ENCODE measurements at regions not wholly inside any gene's neighbourhood (a gene's known extent, or its start where the extent isn't known, plus 50 kb on each side); places are given as distances from the start of the nearest gene placed in this dataset.
"Not testable (repeated sequence)": the region's sequence is repeated elsewhere in the genome, so short reads cannot be mapped to it uniquely, and the experiment has no call there.

GRCh38 chr4:112732142-112732541, 95.2 kb downstream of the LARP7 start:
- TF ChIP-seq CTCF (IDR thresholded peaks at IDR 0.05; ENCODE audit: insufficient read depth, low read depth, low read length, missing control alignments) = no peak
- no peak for DNase-seq (ENCODE audit: low read depth)
- H3K4me3 ChIP-seq (ENCODE audit: low read length) = no peak overlapping the region

GRCh38 chr4:112735474-112735951, 98.6 kb downstream of the LARP7 start:
- H3K4me3 ChIP-seq (ENCODE audit: low read length) = no peak overlapping the region
- TF ChIP-seq CTCF (IDR thresholded peaks at IDR 0.05; ENCODE audit: insufficient read depth, low read depth, low read length, missing control alignments) = no peak
- DNase-seq (ENCODE audit: low read depth) = peak; percentile 20

- no peak overlapping the region for H3K4me3 ChIP-seq (ENCODE audit: low read length)
- TF ChIP-seq CTCF (IDR thresholded peaks at IDR 0.05; ENCODE audit: insufficient read depth, low read depth, low read length, missing control alignments) = no peak
- DNase-seq (ENCODE audit: low read depth) = no peak
Measured at GRCh38 chr4:112736718-112737135, 99.8 kb downstream of the LARP7 start.

- no peak for TF ChIP-seq CTCF (IDR thresholded peaks at IDR 0.05; ENCODE audit: insufficient read depth, low read depth, low read length, missing control alignments)
- peak; percentile 50 for DNase-seq (ENCODE audit: low read depth)
- no peak overlapping the region for H3K4me3 ChIP-seq (ENCODE audit: low read length)
Measured at GRCh38 chr4:112739442-112739841, 102.5 kb downstream of the LARP7 start.

GRCh38 chr4:112747036-112747435, 110.1 kb downstream of the LARP7 start:
- peak; percentile 11 for DNase-seq (ENCODE audit: low read depth)
- no peak overlapping the region for H3K4me3 ChIP-seq (ENCODE audit: low read length)
- TF ChIP-seq CTCF (IDR thresholded peaks at IDR 0.05; ENCODE audit: insufficient read depth, low read depth, low read length, missing control alignments) = no peak

- no peak overlapping the region for H3K4me3 ChIP-seq (ENCODE audit: low read length)
- DNase-seq (ENCODE audit: low read depth) = no peak
- TF ChIP-seq CTCF (IDR thresholded peaks at IDR 0.05; ENCODE audit: insufficient read depth, low read depth, low read length, missing control alignments) = no peak
Measured at GRCh38 chr4:112748352-112748878, 111.5 kb downstream of the LARP7 start.

GRCh38 chr4:112750749-112751148, 113.8 kb downstream of the LARP7 start:
- H3K4me3 ChIP-seq (ENCODE audit: low read length); DNase-seq (ENCODE audit: low read depth): not testable (repeated sequence)
